Liver (tissue), 8 donors: ENCODE measurements at regions not wholly inside any gene's neighbourhood (a gene's known extent, or its start where the extent isn't known, plus 50 kb on each side); places are given as distances from the start of the nearest gene placed in this dataset.

ENCODE experiments used
- DNase-seq: peaks from one replicate; pipeline ENCODE4 v3.0.0-alpha.2; 2017; ENCODE audit warnings: low spot score
- H3K27ac ChIP-seq, 2 donors: one replicate each; pipeline ENCODE4 v1.7.0; 2013; ENCODE audit warnings: inconsistent platforms in 2 of 2, low read length in 2 of 2, control low read depth in 1 of 2, low read depth in 1 of 2, mild to moderate bottlenecking in 1 of 2
- H3K27me3 ChIP-seq, 4 donors: one replicate each; pipeline versions ENCODE4 v1.6.1 to v1.7.0; 2013; ENCODE audit warnings: low read length in 3 of 4, inconsistent platforms in 1 of 4, mild to moderate bottlenecking in 1 of 4, moderate library complexity in 1 of 4; ENCODE audit not compliant: control insufficient read depth in 4 of 4, insufficient read depth in 4 of 4
- H3K36me3 ChIP-seq, 4 donors: one replicate each; pipeline versions ENCODE4 v1.6.1 to v1.7.0; 2013; ENCODE audit warnings: low read length in 3 of 4, mild to moderate bottlenecking in 3 of 4, low read depth in 1 of 4, moderate library complexity in 1 of 4; ENCODE audit not compliant: control insufficient read depth in 4 of 4, insufficient read depth in 3 of 4
- H3K4me1 ChIP-seq, 4 donors: one replicate each; pipeline versions ENCODE4 v1.6.1 to v1.7.0; 2013; ENCODE audit warnings: low read length in 3 of 4, mild to moderate bottlenecking in 3 of 4, moderate library complexity in 1 of 4; ENCODE audit not compliant: control insufficient read depth in 4 of 4, insufficient read depth in 4 of 4
- H3K4me3 ChIP-seq, 3 donors: one replicate each; pipeline versions ENCODE4 v1.6.1 to v1.7.0; 2013; ENCODE audit warnings: low read length in 3 of 3, control low read depth in 1 of 3, low read depth in 1 of 3, mild to moderate bottlenecking in 1 of 3
- H3K9ac ChIP-seq, 2 donors: one replicate each; pipeline ENCODE4 v1.7.0; 2013; ENCODE audit warnings: low read length in 2 of 2, mild to moderate bottlenecking in 2 of 2, moderate library complexity in 2 of 2, control low read depth in 1 of 2, low read depth in 1 of 2
- H3K9me3 ChIP-seq, 4 donors: one replicate each; pipeline versions ENCODE4 v1.6.1 to v1.7.0; 2013; ENCODE audit warnings: low read length in 3 of 4; ENCODE audit not compliant: control insufficient read depth in 4 of 4
- ATF3 ChIP-seq: IDR thresholded peaks from 2 replicates; pipeline ENCODE4 v1.6.1; 2016; ENCODE audit warnings: antibody characterized with exemption
- CTCF ChIP-seq: fragments of 150-350 bp; IDR thresholded peaks from 2 replicates; pipeline ENCODE4 v1.5.1; 2017; ENCODE audit warnings: improper control_type of control experiment, low read depth, low read length; ENCODE audit not compliant: missing input control
- EGR1 ChIP-seq, 2 donors: IDR thresholded peaks; 2 replicates each; pipeline ENCODE4 v1.6.1; 2016 to 2018; ENCODE audit warnings: antibody characterized with exemption in 2 of 2, low read depth in 2 of 2
- FOXA1 ChIP-seq: IDR thresholded peaks from 2 replicates; pipeline ENCODE4 v1.6.1; 2016; ENCODE audit warnings: antibody characterized with exemption
- FOXA2 ChIP-seq: IDR thresholded peaks from 2 replicates; pipeline ENCODE4 v1.6.1; 2016; ENCODE audit warnings: antibody characterized with exemption
- HNF4G ChIP-seq: IDR thresholded peaks from 2 replicates; pipeline ENCODE4 v1.6.1; 2016; ENCODE audit warnings: antibody characterized with exemption
- JUND ChIP-seq, 2 donors: IDR thresholded peaks; 2 replicates each; pipeline ENCODE4 v1.6.1; 2016; ENCODE audit warnings: antibody characterized with exemption in 2 of 2
- MAX ChIP-seq: IDR thresholded peaks from 2 replicates; pipeline ENCODE4 v1.6.1; 2016; ENCODE audit warnings: antibody characterized with exemption
- NR2F2 ChIP-seq: IDR thresholded peaks from 2 replicates; pipeline ENCODE4 v1.6.1; 2016; ENCODE audit warnings: antibody characterized with exemption
- RAD21 ChIP-seq, 2 donors: IDR thresholded peaks; 2 replicates each; pipeline ENCODE4 v1.6.1; 2016; ENCODE audit warnings: antibody characterized with exemption in 2 of 2, mild to moderate bottlenecking in 2 of 2
- REST ChIP-seq: IDR thresholded peaks from 2 replicates; pipeline ENCODE4 v1.6.1; 2016; ENCODE audit warnings: antibody characterized with exemption, mild to moderate bottlenecking
- RXRA ChIP-seq, 2 donors: IDR thresholded peaks; 2 replicates each; pipeline ENCODE4 v1.6.1; 2017 to 2018; ENCODE audit warnings: antibody characterized with exemption in 2 of 2, mild to moderate bottlenecking in 1 of 2
- SP1 ChIP-seq: IDR thresholded peaks from 2 replicates; pipeline ENCODE4 v1.6.1; 2018; ENCODE audit warnings: antibody characterized with exemption, mild to moderate bottlenecking
- TAF1 ChIP-seq: conservative IDR thresholded peaks from 2 replicates; pipeline ENCODE4 v1.6.1; 2016; ENCODE audit warnings: antibody characterized with exemption, mild to moderate bottlenecking
- YY1 ChIP-seq: IDR thresholded peaks from 2 replicates; pipeline ENCODE4 v1.6.1; 2016; ENCODE audit warnings: antibody characterized with exemption, mild to moderate bottlenecking
- ZBTB33 ChIP-seq: IDR thresholded peaks from 2 replicates; pipeline ENCODE4 v1.6.1; 2016; ENCODE audit warnings: antibody characterized with exemption
- WGBS: extraction: QIAGEN DNeasy Blood & Tissue Kit; methylation state at CpG from one replicate; pipeline ENCODE4 v1.1.7; 2013; 5-methylcytosine and 5-hydroxymethylcytosine counted together
- donor health status: healthy.
- donor health status: healthy.
- donor health status: healthy.
- donor health status: healthy.
- donor health status: healthy.

- TF ChIP-seq NR2F2 (no peak), ZBTB33 (no peak), FOXA2 (no peak), JUND (IDR thresholded peaks at IDR 0.05) (no peak), RAD21 (IDR thresholded peaks at IDR 0.05) (no peak), CTCF (no peak), TAF1 (no peak), SP1 (no peak), RXRA (IDR thresholded peaks at IDR 0.05) (no peak), ATF3 (no peak), HNF4G (no peak), MAX (no peak), EGR1 (IDR thresholded peaks at IDR 0.05; ENCODE audit: low read depth in 2 of 2) (no peak), YY1 (no peak), FOXA1 (no peak), REST (no peak)
- Histone ChIP-seq H3K27ac (no peak overlapping the region), H3K4me1 (no peaks in the 10 kb centered on the region), H3K9ac (no peak overlapping the region), H3K4me3 (no peak overlapping the region), H3K9me3 (no peaks in the 10 kb centered on the region), H3K27me3 (peaks cover 0 to 6% (median 0%) of the 10 kb centered on the region in 4 donors), H3K36me3 (no peaks in the 10 kb centered on the region)
- 12% methylated on average over 3 of the region's 3 CpGs for WGBS
- DNase-seq: no peak
Observed at GRCh38 chr15:88321271-88321670, 64.7 kb upstream of the NTRK3 start.

GRCh38 chr15:88316586-88316985, 60.0 kb upstream of the NTRK3 start:
- DNase-seq: no peak
- peaks cover 0 to 2% (median 0%) of the 10 kb centered on the region in 4 donors for H3K27me3 ChIP-seq
- H3K4me3 ChIP-seq: no peak overlapping the region
- TF ChIP-seq RXRA (IDR thresholded peaks at IDR 0.05): no peak
- TF ChIP-seq CTCF: no peak
- no peak for TF ChIP-seq FOXA2
- TF ChIP-seq ZBTB33: no peak
- no peaks in the 10 kb centered on the region for H3K9me3 ChIP-seq
- H3K36me3 ChIP-seq: no peaks in the 10 kb centered on the region
- H3K4me1 ChIP-seq: no peaks in the 10 kb centered on the region
- no peak overlapping the region for H3K27ac ChIP-seq
- 79% methylated on average over 3 of the region's 3 CpGs for WGBS
- no peak overlapping the region for H3K9ac ChIP-seq
